B cell (primary cell): ENCODE measurements at regions not wholly inside any gene's neighbourhood (a gene's known extent, or its start where the extent isn't known, plus 50 kb on each side); places are given as distances from the start of the nearest gene placed in this dataset.

ENCODE experiments used
- ATAC-seq: fragments of 200-7000 bp; cut with Tn5 transposase; one replicate; pipeline ENCODE4 v1.10.0; 2021; ENCODE audit warnings: low read depth, mild to moderate bottlenecking, moderate number of reproducible peaks, moderate library complexity
- CTCF ChIA-PET: fragments of 350-600 bp; sonication (Branson Sonifier 250); formaldehyde crosslinking; loops from one replicate; lab custom pipeline; 2021; ENCODE audit warnings: antibody characterized with exemption, inconsistent platforms; lab: Charles Lee
- POLR2A ChIA-PET: fragments of 350-600 bp; sonication (Branson Sonifier 250); formaldehyde crosslinking; loops from one replicate; lab custom pipeline; 2021; ENCODE audit warnings: antibody characterized with exemption; lab: Charles Lee
- DNase-seq: peaks from one replicate; pipeline ENCODE4 v3.0.0; 2013
- H2AFZ ChIP-seq: 2 replicates; pipeline ENCODE4 v1.6.1; 2012; ENCODE audit warnings: mild to moderate bottlenecking, low read depth, low read length; ENCODE audit not compliant: insufficient read depth, poor library complexity, severe bottlenecking
- H3K27ac ChIP-seq, 2 donors: 1 replicate in 1 of 2; 2 replicates in 1 of 2; pipeline ENCODE4 v1.5.1; 2012 to 2013; ENCODE audit warnings: low read length in 2 of 2, mild to moderate bottlenecking in 2 of 2, moderate library complexity in 1 of 2
- H3K27me3 ChIP-seq, 4 experiments: fragments of 200-600 bp in 1 of 4; sonication (generic) in 1 of 4; replicated peaks in 1 of 4; 1 replicate in 2 of 4; 2 replicates in 2 of 4; pipeline versions ENCODE4 v1.6.1 to v1.7.0; 2013 to 2016; ENCODE audit warnings: low read length in 3 of 4, mild to moderate bottlenecking in 2 of 4, mixed read lengths in 1 of 4, moderate library complexity in 1 of 4; ENCODE audit not compliant: insufficient read depth in 4 of 4, control insufficient read depth in 3 of 4; ENCODE audit errors: control extremely low read depth in 1 of 4
- H3K36me3 ChIP-seq, 2 experiments: replicated peaks in 1 of 2; 1 replicate in 1 of 2; 2 replicates in 1 of 2; pipeline versions ENCODE4 v1.6.1 to v1.7.1; 2013; ENCODE audit warnings: low read length in 1 of 2; ENCODE audit not compliant: insufficient read depth in 2 of 2, control insufficient read depth in 1 of 2; ENCODE audit errors: control extremely low read depth in 1 of 2, extremely low read depth in 1 of 2
- H3K4me1 ChIP-seq, 2 donors: fragments of 200-600 bp in 1 of 2; sonication (generic) in 1 of 2; 1 replicate in 1 of 2; 2 replicates in 1 of 2; pipeline versions ENCODE4 v1.5.1 to v1.6.1; 2013 to 2017; ENCODE audit warnings: low read length in 2 of 2; ENCODE audit not compliant: control insufficient read depth in 2 of 2, insufficient read depth in 2 of 2
- H3K4me2 ChIP-seq: replicated peaks from 2 replicates; pipeline ENCODE3; 2012; ENCODE audit warnings: mild to moderate bottlenecking, low read depth, low read length; ENCODE audit not compliant: poor library complexity, severe bottlenecking
- H3K4me3 ChIP-seq, 5 experiments: fragments of 200-600 bp in 1 of 5; sonication (generic) in 1 of 5; 1 replicate in 3 of 5; 2 replicates in 2 of 5; pipeline versions ENCODE4 v1.5.1 to v1.7.0; 2011 to 2016; ENCODE audit warnings: low read length in 4 of 5, mild to moderate bottlenecking in 4 of 5, low read depth in 2 of 5, control low read depth in 1 of 5, moderate library complexity in 1 of 5; ENCODE audit not compliant: insufficient read depth in 1 of 5; ENCODE audit errors: control extremely low read depth in 1 of 5, extremely low read depth in 1 of 5
- H3K79me2 ChIP-seq: fragments of 200-600 bp; sonication (generic); one replicate; pipeline ENCODE4 v1.6.0; 2016; ENCODE audit warnings: low read length; ENCODE audit not compliant: control insufficient read depth, insufficient read depth
- H3K9ac ChIP-seq: fragments of 200-600 bp; sonication (generic); 2 replicates; pipeline ENCODE4 v1.6.1; 2017; ENCODE audit warnings: mild to moderate bottlenecking, low read length, moderate library complexity
- H3K9me3 ChIP-seq, 3 donors: one replicate each; pipeline versions ENCODE4 v1.6.1 to v1.7.1; 2013; ENCODE audit warnings: low read length in 2 of 3; ENCODE audit not compliant: control insufficient read depth in 2 of 3, insufficient read depth in 1 of 3; ENCODE audit errors: control extremely low read depth in 1 of 3
- H4K20me1 ChIP-seq: 2 replicates; pipeline ENCODE4 v1.6.0; 2012; ENCODE audit warnings: mild to moderate bottlenecking, low read length; ENCODE audit not compliant: insufficient read depth, control insufficient read depth, poor library complexity, severe bottlenecking
- H3K27ac Mint-ChIP-seq: one replicate; pipeline ENCODE4 v1.8.0; 2021; ENCODE audit warnings: mixed read lengths
- H3K27me3 Mint-ChIP-seq: one replicate; pipeline ENCODE4 v1.8.0; 2021; ENCODE audit warnings: mixed read lengths
- H3K4me1 Mint-ChIP-seq: one replicate; pipeline ENCODE4 v1.8.0; 2021; ENCODE audit warnings: mixed read lengths
- H3K4me3 Mint-ChIP-seq: one replicate; pipeline ENCODE4 v1.8.0; 2021; ENCODE audit warnings: mixed read lengths
- H3K9me3 Mint-ChIP-seq: one replicate; pipeline ENCODE4 v1.8.0; 2022; ENCODE audit warnings: mixed read lengths; ENCODE audit not compliant: insufficient read depth
- EZH2 ChIP-seq: IDR thresholded peaks from 2 replicates; pipeline ENCODE4 v1.6.1; 2012; ENCODE audit warnings: borderline replicate concordance, low read depth, mild to moderate bottlenecking, moderate library complexity, low read length; ENCODE audit not compliant: insufficient read depth, poor library complexity, severe bottlenecking
- WGBS: methylation state at CpG from one replicate; pipeline ENCODE4 v1.1.5; 2013; ENCODE audit warnings: missing lambda C conversion rate; ENCODE audit not compliant: insufficient coverage; 5-methylcytosine and 5-hydroxymethylcytosine counted together
- intact Hi-C: fragments of 100-400 bp; cut with micrococcal nuclease; formaldehyde crosslinking; loops from one replicate; pipeline ENCODE4 v1.10.0; 2022
- TF ChIP-seq, protein P1 (sequence below): fragments of 200-600 bp; IDR thresholded peaks from one replicate; pipeline ENCODE4 v1.8.0; 2022; ENCODE audit warnings: antibody characterized with exemption, mild to moderate bottlenecking

DNA sequence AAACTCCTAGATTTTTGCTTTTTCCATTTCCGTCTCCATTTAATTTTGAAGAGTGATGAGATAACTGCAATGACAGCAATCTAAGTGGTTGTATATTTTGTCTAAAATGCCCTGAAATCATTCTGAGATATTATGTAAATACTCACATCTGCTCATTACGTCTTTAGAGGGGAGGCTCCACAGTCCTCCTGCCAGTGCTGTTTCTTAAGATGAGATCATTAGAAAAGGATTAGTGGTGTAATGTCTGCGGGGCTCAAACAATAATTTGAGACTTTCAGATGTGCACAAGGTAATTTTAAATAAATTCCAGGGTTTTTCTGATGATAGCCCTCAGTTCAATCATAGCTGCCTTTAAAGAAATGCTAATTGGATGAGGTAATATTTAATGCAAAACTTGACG is 437.9 kb downstream of the FOXO1 start:
- no peak overlapping the region for H3K4me2 ChIP-seq
- ATAC-seq (no peak), DNase-seq (no peak)
- H3K79me2 ChIP-seq, result no peaks in the 10 kb centered on the region
- Mint-ChIP-seq H3K4me1 (no peaks in the 10 kb centered on the region), H3K4me3 (no peak overlapping the region), H3K27me3 (no peaks in the 10 kb centered on the region), H3K27ac (no peak overlapping the region), H3K9me3 (no peaks in the 10 kb centered on the region)
- peaks cover 0 to 3% (median 0%) of the 10 kb centered on the region in 4 experiments for H3K27me3 ChIP-seq
- H3K36me3 ChIP-seq, result no peaks in the 10 kb centered on the region
- H3K9ac ChIP-seq, result no peak overlapping the region
- ChIA-PET CTCF (no interaction called here), POLR2A (no interaction called here)
- intact Hi-C loops, result loop anchor here (10.0 kb wide), 1 partner anchor 86 kb away; no protein-coding TSS in a partner anchor
- no peaks in the 10 kb centered on the region for H3K4me1 ChIP-seq
- H4K20me1 ChIP-seq, result no peaks in the 10 kb centered on the region
- TF ChIP-seq, protein P1, sequence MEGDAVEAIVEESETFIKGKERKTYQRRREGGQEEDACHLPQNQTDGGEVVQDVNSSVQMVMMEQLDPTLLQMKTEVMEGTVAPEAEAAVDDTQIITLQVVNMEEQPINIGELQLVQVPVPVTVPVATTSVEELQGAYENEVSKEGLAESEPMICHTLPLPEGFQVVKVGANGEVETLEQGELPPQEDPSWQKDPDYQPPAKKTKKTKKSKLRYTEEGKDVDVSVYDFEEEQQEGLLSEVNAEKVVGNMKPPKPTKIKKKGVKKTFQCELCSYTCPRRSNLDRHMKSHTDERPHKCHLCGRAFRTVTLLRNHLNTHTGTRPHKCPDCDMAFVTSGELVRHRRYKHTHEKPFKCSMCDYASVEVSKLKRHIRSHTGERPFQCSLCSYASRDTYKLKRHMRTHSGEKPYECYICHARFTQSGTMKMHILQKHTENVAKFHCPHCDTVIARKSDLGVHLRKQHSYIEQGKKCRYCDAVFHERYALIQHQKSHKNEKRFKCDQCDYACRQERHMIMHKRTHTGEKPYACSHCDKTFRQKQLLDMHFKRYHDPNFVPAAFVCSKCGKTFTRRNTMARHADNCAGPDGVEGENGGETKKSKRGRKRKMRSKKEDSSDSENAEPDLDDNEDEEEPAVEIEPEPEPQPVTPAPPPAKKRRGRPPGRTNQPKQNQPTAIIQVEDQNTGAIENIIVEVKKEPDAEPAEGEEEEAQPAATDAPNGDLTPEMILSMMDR, result no peak
- no peak for TF ChIP-seq EZH2
- H2AFZ ChIP-seq, result no peak overlapping the region
- no CpG with 5 or more reads among the region's 4 CpGs for WGBS
- no peaks in the 10 kb centered on the region for H3K9me3 ChIP-seq
- no peak overlapping the region for H3K4me3 ChIP-seq
- H3K27ac ChIP-seq, result no peak overlapping the region

DNA sequence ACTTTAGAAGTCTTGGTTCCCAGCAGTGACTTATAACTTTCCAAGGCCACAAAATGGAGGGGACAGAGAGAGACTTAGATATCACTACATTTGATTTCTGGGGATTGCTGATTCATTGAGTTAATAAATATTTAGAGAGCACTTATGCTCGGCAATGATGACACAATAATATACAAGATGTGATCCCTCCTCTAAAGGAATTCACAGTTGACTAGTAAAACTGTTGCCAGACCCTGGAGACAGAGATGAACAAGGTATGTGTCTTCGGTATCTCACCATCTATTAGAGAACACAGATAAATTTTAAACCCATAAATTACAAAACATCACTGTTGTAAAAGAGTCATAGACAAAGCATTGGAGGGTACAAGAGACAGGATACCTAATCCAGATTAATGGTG is 437.5 kb downstream of the FOXO1 start:
- no peak overlapping the region for H3K4me3 Mint-ChIP-seq
- H3K27ac ChIP-seq, result no peak overlapping the region
- H3K9ac ChIP-seq, result no peak overlapping the region
- no peaks in the 10 kb centered on the region for H3K4me1 ChIP-seq
- DNase-seq (no peak), ATAC-seq (no peak)
- TF ChIP-seq EZH2, result no peak
- TF ChIP-seq, protein P1, result no peak
- no peaks in the 10 kb centered on the region for H3K9me3 ChIP-seq
- H3K4me2 ChIP-seq, result no peak overlapping the region
- no peaks in the 10 kb centered on the region for H3K27me3 Mint-ChIP-seq
- no peaks in the 10 kb centered on the region for H4K20me1 ChIP-seq
- no peaks in the 10 kb centered on the region for H3K36me3 ChIP-seq
- H3K4me1 Mint-ChIP-seq, result no peaks in the 10 kb centered on the region
- ChIA-PET CTCF (no interaction called here), POLR2A (no interaction called here)
- no peak overlapping the region for H3K4me3 ChIP-seq
- intact Hi-C loops, result loop anchor here (10.0 kb wide), 1 partner anchor 86 kb away; no protein-coding TSS in a partner anchor
- H3K9me3 Mint-ChIP-seq, result no peaks in the 10 kb centered on the region
- no peak overlapping the region for H3K27ac Mint-ChIP-seq
- no peak overlapping the region for H2AFZ ChIP-seq
- H3K27me3 ChIP-seq, result peaks cover 0 to 3% (median 0%) of the 10 kb centered on the region in 4 experiments
- no peaks in the 10 kb centered on the region for H3K79me2 ChIP-seq
- WGBS, result no CpG with 5 or more reads among the region's 2 CpGs
